ENCODE measurements at regions not wholly inside any gene's neighbourhood (a gene's known extent, or its start where the extent isn't known, plus 50 kb on each side); places are given as distances from the start of the nearest gene placed in this dataset.

DNA sequence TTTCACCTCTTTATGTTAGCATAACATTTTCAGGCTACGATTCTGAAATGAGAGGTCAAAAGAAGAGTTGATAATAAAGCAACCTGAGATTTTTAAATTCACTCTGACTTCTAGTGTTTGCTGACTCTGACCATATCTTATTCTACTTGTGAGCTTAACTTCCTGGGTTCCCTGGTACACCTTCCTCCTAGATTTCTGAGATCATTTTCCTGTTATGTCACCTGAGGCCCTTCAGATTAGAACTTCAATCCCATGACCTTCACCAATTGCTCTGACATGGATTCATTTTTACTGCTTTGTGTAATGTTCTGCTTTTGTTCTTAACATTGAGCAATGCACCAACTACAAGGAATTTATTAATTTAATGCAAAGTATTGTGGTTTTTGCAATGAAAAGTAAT lies 542.9 kb upstream of the FLRT2 start:
- Histone ChIP-seq H3K4ac (ENCODE audit: low read depth in 1 of 2, low read length in 2 of 2) (no peak overlapping the region), H2BK5ac (ENCODE audit: low read depth, low read length, poor library complexity, severe bottlenecking) (no peak overlapping the region), H3K4me3 (ENCODE audit: insufficient read depth in 1 of 2, low read depth in 1 of 2, low read length in 2 of 2) (no peak overlapping the region), H3K4me1 (ENCODE audit: control insufficient read depth, insufficient read depth, low read depth, low read length) (no peaks in the 10 kb centered on the region), H3K79me1 (replicated peaks; ENCODE audit: low read length, poor library complexity, severe bottlenecking) (no peaks in the 10 kb centered on the region), H3K27ac (ENCODE audit: low read length, poor library complexity, severe bottlenecking) (no peak overlapping the region), H3K36me3 (ENCODE audit: control insufficient read depth in 1 of 2, insufficient read depth in 2 of 2, low read depth in 1 of 2, low read length in 2 of 2) (no peaks in the 10 kb centered on the region), H2AK5ac (ENCODE audit: low read length, severe bottlenecking) (no peak overlapping the region), H3K9me3 (ENCODE audit: control insufficient read depth, low read length) (no peaks in the 10 kb centered on the region), H3K23ac (ENCODE audit: low read length in 2 of 2) (no peak overlapping the region), H2AFZ (ENCODE audit: low read depth, low read length) (no peak overlapping the region), H2BK15ac (ENCODE audit: low read depth, poor library complexity, severe bottlenecking) (no peak overlapping the region), H3K18ac (ENCODE audit: low read depth in 1 of 2, low read length in 2 of 2) (no peak overlapping the region), H3K4me2 (ENCODE audit: low read length, poor library complexity, severe bottlenecking) (no peak overlapping the region), H2BK12ac (ENCODE audit: low read length in 2 of 2) (no peak overlapping the region), H3K14ac (ENCODE audit: low read length in 2 of 2) (no peak overlapping the region), H4K91ac (ENCODE audit: low read length) (no peak overlapping the region), H3K9ac (ENCODE audit: low read length) (no peak overlapping the region), H3K27me3 (ENCODE audit: control insufficient read depth in 1 of 2, insufficient read depth in 1 of 2, low read length in 2 of 2) (no peaks in the 10 kb centered on the region), H2BK120ac (ENCODE audit: low read depth, low read length) (no peak overlapping the region), H4K8ac (ENCODE audit: low read length) (no peak overlapping the region)
- DNase-seq, result no peak
- WGBS, result 83% methylated on average over 1 of the region's 1 CpG

DNA sequence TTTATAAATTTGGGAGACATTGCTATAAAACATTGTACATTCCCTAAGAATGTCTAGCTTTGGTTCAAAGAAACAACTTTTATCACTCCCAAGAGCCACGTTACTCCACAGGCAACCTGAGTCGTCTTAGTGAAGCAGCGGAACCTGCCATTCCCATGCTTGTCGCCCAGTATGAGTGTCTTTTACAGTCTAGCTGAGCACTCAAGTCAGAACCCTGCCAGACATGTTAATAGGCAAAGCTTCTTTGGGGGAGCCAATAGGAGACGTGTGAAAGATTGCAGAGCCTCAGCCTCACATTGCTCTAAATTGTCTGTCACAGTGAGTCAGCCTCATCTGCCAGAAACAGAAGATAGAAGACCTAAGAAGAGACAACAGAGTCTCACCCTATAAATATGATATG lies 541.6 kb upstream of the FLRT2 start:
- H2BK5ac ChIP-seq (ENCODE audit: low read depth, low read length, poor library complexity, severe bottlenecking), result no peak overlapping the region
- H2BK120ac ChIP-seq (ENCODE audit: low read depth, low read length), result no peak overlapping the region
- 82% methylated on average over 5 of the region's 5 CpGs for WGBS
- H3K4me1 ChIP-seq (ENCODE audit: control insufficient read depth, insufficient read depth, low read depth, low read length), result no peaks in the 10 kb centered on the region
- H2BK15ac ChIP-seq (ENCODE audit: low read depth, poor library complexity, severe bottlenecking), result no peak overlapping the region
- H3K18ac ChIP-seq (ENCODE audit: low read depth in 1 of 2, low read length in 2 of 2), result no peak overlapping the region
- no peak overlapping the region for H3K4me2 ChIP-seq (ENCODE audit: low read length, poor library complexity, severe bottlenecking)
- DNase-seq, result peak; percentile 35
- H3K27me3 ChIP-seq (ENCODE audit: control insufficient read depth in 1 of 2, insufficient read depth in 1 of 2, low read length in 2 of 2), result no peaks in the 10 kb centered on the region
- H3K9ac ChIP-seq (ENCODE audit: low read length), result no peak overlapping the region
- H2AFZ ChIP-seq (ENCODE audit: low read depth, low read length), result no peak overlapping the region
- no peaks in the 10 kb centered on the region for H3K79me1 ChIP-seq (replicated peaks; ENCODE audit: low read length, poor library complexity, severe bottlenecking)
- no peak overlapping the region for H4K8ac ChIP-seq (ENCODE audit: low read length)
- no peak overlapping the region for H3K27ac ChIP-seq (ENCODE audit: low read length, poor library complexity, severe bottlenecking)
- H3K23ac ChIP-seq (ENCODE audit: low read length in 2 of 2), result no peak overlapping the region
- no peak overlapping the region for H3K14ac ChIP-seq (ENCODE audit: low read length in 2 of 2)
- H3K9me3 ChIP-seq (ENCODE audit: control insufficient read depth, low read length), result no peaks in the 10 kb centered on the region
- no peak overlapping the region for H3K4me3 ChIP-seq (ENCODE audit: insufficient read depth in 1 of 2, low read depth in 1 of 2, low read length in 2 of 2)
- no peak overlapping the region for H3K4ac ChIP-seq (ENCODE audit: low read depth in 1 of 2, low read length in 2 of 2)
- no peak overlapping the region for H2AK5ac ChIP-seq (ENCODE audit: low read length, severe bottlenecking)
- H2BK12ac ChIP-seq (ENCODE audit: low read length in 2 of 2), result no peak overlapping the region
- no peaks in the 10 kb centered on the region for H3K36me3 ChIP-seq (ENCODE audit: control insufficient read depth in 1 of 2, insufficient read depth in 2 of 2, low read depth in 1 of 2, low read length in 2 of 2)
- H4K91ac ChIP-seq (ENCODE audit: low read length), result no peak overlapping the region

DNA sequence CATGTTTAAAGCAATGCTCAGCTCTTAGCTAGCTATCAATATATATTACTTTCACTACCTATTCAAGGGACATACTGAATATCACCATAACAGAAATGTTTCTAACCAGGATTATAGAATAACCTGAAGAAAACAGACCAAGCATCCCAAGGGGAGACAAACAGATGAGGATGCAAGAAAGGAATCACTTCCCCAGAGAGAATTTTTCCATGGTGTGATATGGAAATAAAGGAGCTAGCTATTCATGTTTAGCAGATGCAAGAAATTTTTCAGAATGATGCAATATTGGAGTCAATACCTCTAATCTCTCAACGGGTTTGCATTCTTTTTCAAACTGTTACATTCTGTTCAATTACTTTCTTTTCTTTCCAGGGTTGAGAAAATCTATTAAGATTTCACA lies 538.9 kb upstream of the FLRT2 start:
- Histone ChIP-seq H3K9me3 (ENCODE audit: control insufficient read depth, low read length) (no peaks in the 10 kb centered on the region), H3K18ac (ENCODE audit: low read depth in 1 of 2, low read length in 2 of 2) (no peak overlapping the region), H3K4me2 (ENCODE audit: low read length, poor library complexity, severe bottlenecking) (no peak overlapping the region), H2BK120ac (ENCODE audit: low read depth, low read length) (no peak overlapping the region), H2BK5ac (ENCODE audit: low read depth, low read length, poor library complexity, severe bottlenecking) (no peak overlapping the region), H4K91ac (ENCODE audit: low read length) (no peak overlapping the region), H3K4me3 (ENCODE audit: insufficient read depth in 1 of 2, low read depth in 1 of 2, low read length in 2 of 2) (no peak overlapping the region), H3K14ac (ENCODE audit: low read length in 2 of 2) (no peak overlapping the region), H3K4ac (ENCODE audit: low read depth in 1 of 2, low read length in 2 of 2) (no peak overlapping the region), H3K9ac (ENCODE audit: low read length) (no peak overlapping the region), H2BK12ac (ENCODE audit: low read length in 2 of 2) (no peak overlapping the region), H3K79me1 (replicated peaks; ENCODE audit: low read length, poor library complexity, severe bottlenecking) (no peaks in the 10 kb centered on the region), H3K27ac (ENCODE audit: low read length, poor library complexity, severe bottlenecking) (no peak overlapping the region), H4K8ac (ENCODE audit: low read length) (no peak overlapping the region), H3K27me3 (ENCODE audit: control insufficient read depth in 1 of 2, insufficient read depth in 1 of 2, low read length in 2 of 2) (no peaks in the 10 kb centered on the region), H3K36me3 (ENCODE audit: control insufficient read depth in 1 of 2, insufficient read depth in 2 of 2, low read depth in 1 of 2, low read length in 2 of 2) (no peaks in the 10 kb centered on the region), H2AFZ (ENCODE audit: low read depth, low read length) (no peak overlapping the region), H2AK5ac (ENCODE audit: low read length, severe bottlenecking) (no peak overlapping the region), H3K23ac (ENCODE audit: low read length in 2 of 2) (no peak overlapping the region), H3K4me1 (ENCODE audit: control insufficient read depth, insufficient read depth, low read depth, low read length) (no peaks in the 10 kb centered on the region), H2BK15ac (ENCODE audit: low read depth, poor library complexity, severe bottlenecking) (no peak overlapping the region)
- 88% methylated on average over 1 of the region's 1 CpG for WGBS
- no peak for DNase-seq

DNA sequence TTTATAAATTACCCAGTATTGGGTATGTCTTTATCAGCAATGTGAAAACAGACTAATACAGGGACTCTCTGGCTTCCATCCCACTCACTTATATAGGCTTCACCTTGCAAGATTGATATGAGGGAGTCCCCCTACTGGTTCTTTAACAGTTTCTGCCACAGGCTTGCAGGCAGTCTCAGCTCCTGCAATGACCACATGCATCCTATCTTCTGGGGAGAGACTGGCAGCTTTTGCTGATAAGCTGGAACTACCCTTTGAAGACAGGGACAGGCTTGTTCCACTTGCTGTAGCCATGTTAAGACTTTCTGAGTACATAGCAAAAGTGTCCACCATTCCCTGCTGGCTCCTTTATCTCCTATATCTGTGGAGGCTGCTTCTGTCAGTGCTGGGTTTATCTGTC lies 531.7 kb upstream of the FLRT2 start:
- no peaks in the 10 kb centered on the region for H3K9me3 ChIP-seq (ENCODE audit: control insufficient read depth, low read length)
- H4K8ac ChIP-seq (ENCODE audit: low read length), result no peak overlapping the region
- no peak overlapping the region for H4K91ac ChIP-seq (ENCODE audit: low read length)
- H3K36me3 ChIP-seq (ENCODE audit: control insufficient read depth in 1 of 2, insufficient read depth in 2 of 2, low read depth in 1 of 2, low read length in 2 of 2), result no peaks in the 10 kb centered on the region
- H3K4ac ChIP-seq (ENCODE audit: low read depth in 1 of 2, low read length in 2 of 2), result no peak overlapping the region
- no peaks in the 10 kb centered on the region for H3K27me3 ChIP-seq (ENCODE audit: control insufficient read depth in 1 of 2, insufficient read depth in 1 of 2, low read length in 2 of 2)
- no peak overlapping the region for H3K4me3 ChIP-seq (ENCODE audit: insufficient read depth in 1 of 2, low read depth in 1 of 2, low read length in 2 of 2)
- no peaks in the 10 kb centered on the region for H3K79me1 ChIP-seq (replicated peaks; ENCODE audit: low read length, poor library complexity, severe bottlenecking)
- no peak overlapping the region for H2BK120ac ChIP-seq (ENCODE audit: low read depth, low read length)
- H2BK15ac ChIP-seq (ENCODE audit: low read depth, poor library complexity, severe bottlenecking), result no peak overlapping the region
- no peak overlapping the region for H2BK5ac ChIP-seq (ENCODE audit: low read depth, low read length, poor library complexity, severe bottlenecking)
- no peak overlapping the region for H3K14ac ChIP-seq (ENCODE audit: low read length in 2 of 2)
- peak overlapping the region in 1 of 2 experiments; percentile 9 for H3K18ac ChIP-seq (ENCODE audit: low read depth in 1 of 2, low read length in 2 of 2)
- H2BK12ac ChIP-seq (ENCODE audit: low read length in 2 of 2), result no peak overlapping the region
- no peak overlapping the region for H3K23ac ChIP-seq (ENCODE audit: low read length in 2 of 2)
- no peaks in the 10 kb centered on the region for H3K4me1 ChIP-seq (ENCODE audit: control insufficient read depth, insufficient read depth, low read depth, low read length)
- DNase-seq, result no peak
- H3K4me2 ChIP-seq (ENCODE audit: low read length, poor library complexity, severe bottlenecking), result no peak overlapping the region
- no peak overlapping the region for H2AFZ ChIP-seq (ENCODE audit: low read depth, low read length)
- H2AK5ac ChIP-seq (ENCODE audit: low read length, severe bottlenecking), result no peak overlapping the region
- no peak overlapping the region for H3K9ac ChIP-seq (ENCODE audit: low read length)
- H3K27ac ChIP-seq (ENCODE audit: low read length, poor library complexity, severe bottlenecking), result no peak overlapping the region
